Testis (tissue), 2 donors: ENCODE measurements at regions not wholly inside any gene's neighbourhood (a gene's known extent, or its start where the extent isn't known, plus 50 kb on each side); places are given as distances from the start of the nearest gene placed in this dataset.

Experiments
- CTCF ChIP-seq, 3 experiments: fragments of 450-650 bp in 2 of 3; fragments of 200-600 bp in 1 of 3; sonication (generic) in 1 of 3; IDR thresholded peaks; one replicate each; pipeline ENCODE4 v1.5.1; 2016 to 2019; ENCODE audit warnings: antibody characterized with exemption in 3 of 3, mild to moderate bottlenecking in 2 of 3, moderate library complexity in 1 of 3
- POLR2A ChIP-seq: fragments of 450-650 bp; IDR thresholded peaks from one replicate; pipeline ENCODE4 v1.6.1; 2017; ENCODE audit warnings: antibody characterized with exemption, mild to moderate bottlenecking, moderate library complexity

GRCh38 chr18:51490860-51491259, 293.4 kb upstream of the MEX3C start:
- no peak for TF ChIP-seq CTCF (IDR thresholded peaks at IDR 0.05)
- TF ChIP-seq POLR2A = no peak
